MM.1S (cell line): ENCODE measurements at regions not wholly inside any gene's neighbourhood (a gene's known extent, or its start where the extent isn't known, plus 50 kb on each side); places are given as distances from the start of the nearest gene placed in this dataset.

Experiments used
- DNase-seq: peaks from one replicate; pipeline ENCODE4 v3.0.0-alpha.2; 2015
- H2AFZ ChIP-seq: fragments of 300-600 bp; sonication (generic); 2 replicates; pipeline ENCODE4 v1.6.0; 2016; ENCODE audit warnings: antibody characterized with exemption, low read length
- H3F3A ChIP-seq: fragments of 300-600 bp; sonication (generic); 2 replicates; pipeline ENCODE4 v1.6.1; 2016; ENCODE audit warnings: mild to moderate bottlenecking, antibody characterized with exemption, low read length, moderate library complexity, mixed read lengths; ENCODE audit not compliant: insufficient read depth
- H3K27ac ChIP-seq: fragments of 300-600 bp; sonication (generic); 2 replicates; pipeline ENCODE4 v1.5.1; 2016; ENCODE audit warnings: mild to moderate bottlenecking, low read length
- H3K27me3 ChIP-seq: fragments of 300-600 bp; sonication (generic); replicated peaks from 2 replicates; pipeline ENCODE4 v1.6.0; 2016; ENCODE audit warnings: low read length; ENCODE audit not compliant: insufficient read depth
- H3K36me3 ChIP-seq: fragments of 300-600 bp; sonication (generic); replicated peaks from 2 replicates; pipeline ENCODE4 v1.6.1; 2016; ENCODE audit warnings: mild to moderate bottlenecking, low read length, mixed read lengths; ENCODE audit not compliant: insufficient read depth
- H3K4me1 ChIP-seq: fragments of 300-600 bp; sonication (generic); 2 replicates; pipeline ENCODE4 v1.6.1; 2016; ENCODE audit warnings: low read length, mixed read lengths
- H3K4me2 ChIP-seq: fragments of 300-600 bp; sonication (generic); 2 replicates; pipeline ENCODE4 v1.6.0; 2016; ENCODE audit warnings: low read depth, low read length
- H3K4me3 ChIP-seq: fragments of 300-600 bp; sonication (generic); 2 replicates; pipeline ENCODE4 v1.5.1; 2016; ENCODE audit warnings: low read length, mixed read lengths
- H3K79me2 ChIP-seq: fragments of 300-600 bp; sonication (generic); 2 replicates; pipeline ENCODE4 v1.6.1; 2016; ENCODE audit warnings: mixed run types, low read length, mixed read lengths
- H3K9ac ChIP-seq: fragments of 300-600 bp; sonication (generic); 2 replicates; pipeline ENCODE4 v1.6.1; 2016; ENCODE audit warnings: low read length, mixed read lengths
- H3K9me2 ChIP-seq: fragments of 300-600 bp; sonication (generic); replicated peaks from 2 replicates; pipeline ENCODE4 v1.6.1; 2016; ENCODE audit warnings: mild to moderate bottlenecking, low read length, mixed read lengths; ENCODE audit not compliant: insufficient read depth
- H3K9me3 ChIP-seq: fragments of 300-600 bp; sonication (generic); replicated peaks from 2 replicates; pipeline ENCODE4 v1.6.1; 2016; ENCODE audit warnings: mild to moderate bottlenecking, low read length, mixed read lengths; ENCODE audit not compliant: insufficient read depth
- H4K20me1 ChIP-seq: fragments of 300-600 bp; sonication (generic); 2 replicates; pipeline ENCODE4 v1.6.1; 2016; ENCODE audit warnings: mild to moderate bottlenecking, low read length, moderate library complexity, mixed read lengths; ENCODE audit not compliant: insufficient read depth
- EZH2 ChIP-seq: fragments of 300-600 bp; sonication (generic); optimal IDR thresholded peaks from 2 replicates; pipeline ENCODE3; 2017; ENCODE audit warnings: low read depth, mild to moderate bottlenecking, antibody characterized with exemption, low read length, mixed read lengths
- EZH2phosphoT487 ChIP-seq: fragments of 300-600 bp; sonication (generic); IDR thresholded peaks from 2 replicates; pipeline ENCODE4 v1.6.1; 2018; ENCODE audit warnings: antibody characterized with exemption, low read length
- TF ChIP-seq, protein P1 (sequence below): fragments of 300-600 bp; sonication (generic); IDR thresholded peaks from 2 replicates; pipeline ENCODE4 v1.5.1; 2016; ENCODE audit warnings: antibody characterized with exemption, low read length, mixed read lengths

- Histone ChIP-seq H3K9me2 (no peaks in the 10 kb centered on the region), H3K4me2 (no peak overlapping the region), H3K9me3 (no peaks in the 10 kb centered on the region), H4K20me1 (no peaks in the 10 kb centered on the region), H3K79me2 (no peaks in the 10 kb centered on the region), H2AFZ (no peak overlapping the region), H3K4me1 (no peaks in the 10 kb centered on the region), H3K27me3 (no peaks in the 10 kb centered on the region), H3F3A (no peaks in the 10 kb centered on the region), H3K4me3 (no peak overlapping the region), H3K36me3 (no peaks in the 10 kb centered on the region), H3K9ac (no peak overlapping the region), H3K27ac (no peak overlapping the region)
- no peak for DNase-seq
- no peak for TF ChIP-seq EZH2phosphoT487
- TF ChIP-seq, protein P1, sequence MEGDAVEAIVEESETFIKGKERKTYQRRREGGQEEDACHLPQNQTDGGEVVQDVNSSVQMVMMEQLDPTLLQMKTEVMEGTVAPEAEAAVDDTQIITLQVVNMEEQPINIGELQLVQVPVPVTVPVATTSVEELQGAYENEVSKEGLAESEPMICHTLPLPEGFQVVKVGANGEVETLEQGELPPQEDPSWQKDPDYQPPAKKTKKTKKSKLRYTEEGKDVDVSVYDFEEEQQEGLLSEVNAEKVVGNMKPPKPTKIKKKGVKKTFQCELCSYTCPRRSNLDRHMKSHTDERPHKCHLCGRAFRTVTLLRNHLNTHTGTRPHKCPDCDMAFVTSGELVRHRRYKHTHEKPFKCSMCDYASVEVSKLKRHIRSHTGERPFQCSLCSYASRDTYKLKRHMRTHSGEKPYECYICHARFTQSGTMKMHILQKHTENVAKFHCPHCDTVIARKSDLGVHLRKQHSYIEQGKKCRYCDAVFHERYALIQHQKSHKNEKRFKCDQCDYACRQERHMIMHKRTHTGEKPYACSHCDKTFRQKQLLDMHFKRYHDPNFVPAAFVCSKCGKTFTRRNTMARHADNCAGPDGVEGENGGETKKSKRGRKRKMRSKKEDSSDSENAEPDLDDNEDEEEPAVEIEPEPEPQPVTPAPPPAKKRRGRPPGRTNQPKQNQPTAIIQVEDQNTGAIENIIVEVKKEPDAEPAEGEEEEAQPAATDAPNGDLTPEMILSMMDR = no peak
- no peak for TF ChIP-seq EZH2
Observed at GRCh38 chr14:40944521-40944920, 662.2 kb upstream of the LRFN5 start.

- Histone ChIP-seq H3K79me2 (no peaks in the 10 kb centered on the region), H3K4me2 (no peak overlapping the region), H4K20me1 (no peaks in the 10 kb centered on the region), H3K9me3 (no peaks in the 10 kb centered on the region), H3K36me3 (no peaks in the 10 kb centered on the region), H3K4me3 (no peak overlapping the region), H3K9ac (no peak overlapping the region), H3K27ac (no peak overlapping the region), H3K4me1 (no peaks in the 10 kb centered on the region), H2AFZ (no peak overlapping the region), H3K9me2 (no peaks in the 10 kb centered on the region), H3F3A (no peaks in the 10 kb centered on the region), H3K27me3 (no peaks in the 10 kb centered on the region)
- TF ChIP-seq, protein P1 = no peak
- TF ChIP-seq EZH2phosphoT487 (no peak), EZH2 (no peak)
- no peak for DNase-seq
Observed at GRCh38 chr14:40936861-40937260, 669.8 kb upstream of the LRFN5 start.

GRCh38 chr14:40920380-40920779 lies 686.3 kb upstream of the LRFN5 start:
- no peak for TF ChIP-seq EZH2
- TF ChIP-seq EZH2phosphoT487 = no peak
- TF ChIP-seq, protein P1 = no peak
- Histone ChIP-seq H3K27ac (no peak overlapping the region), H2AFZ (no peak overlapping the region), H3K9ac (no peak overlapping the region), H3K9me3 (no peaks in the 10 kb centered on the region), H3K9me2 (no peaks in the 10 kb centered on the region), H3K79me2 (no peaks in the 10 kb centered on the region), H4K20me1 (no peaks in the 10 kb centered on the region), H3K4me3 (no peak overlapping the region), H3K27me3 (no peaks in the 10 kb centered on the region), H3K4me1 (no peaks in the 10 kb centered on the region), H3F3A (no peaks in the 10 kb centered on the region), H3K36me3 (no peaks in the 10 kb centered on the region), H3K4me2 (no peak overlapping the region)
- no peak for DNase-seq
